C4-2B (cell line): ENCODE measurements at regions not wholly inside any gene's neighbourhood (a gene's known extent, or its start where the extent isn't known, plus 50 kb on each side); places are given as distances from the start of the nearest gene placed in this dataset.

ENCODE experiments used
- H3K27ac ChIP-seq: fragments of 450-650 bp; 2 replicates; pipeline ENCODE4 v1.5.1; 2017
- ZFX ChIP-seq: fragments of 450-650 bp; IDR thresholded peaks from 2 replicates; pipeline ENCODE4 v1.6.1; 2017
- TF ChIP-seq, protein P1 (sequence below): fragments of 450-650 bp; conservative IDR thresholded peaks from 2 replicates; pipeline ENCODE4 v1.5.1; 2017; ENCODE audit warnings: mild to moderate bottlenecking

- TF ChIP-seq ZFX = no peak
- TF ChIP-seq, protein P1, sequence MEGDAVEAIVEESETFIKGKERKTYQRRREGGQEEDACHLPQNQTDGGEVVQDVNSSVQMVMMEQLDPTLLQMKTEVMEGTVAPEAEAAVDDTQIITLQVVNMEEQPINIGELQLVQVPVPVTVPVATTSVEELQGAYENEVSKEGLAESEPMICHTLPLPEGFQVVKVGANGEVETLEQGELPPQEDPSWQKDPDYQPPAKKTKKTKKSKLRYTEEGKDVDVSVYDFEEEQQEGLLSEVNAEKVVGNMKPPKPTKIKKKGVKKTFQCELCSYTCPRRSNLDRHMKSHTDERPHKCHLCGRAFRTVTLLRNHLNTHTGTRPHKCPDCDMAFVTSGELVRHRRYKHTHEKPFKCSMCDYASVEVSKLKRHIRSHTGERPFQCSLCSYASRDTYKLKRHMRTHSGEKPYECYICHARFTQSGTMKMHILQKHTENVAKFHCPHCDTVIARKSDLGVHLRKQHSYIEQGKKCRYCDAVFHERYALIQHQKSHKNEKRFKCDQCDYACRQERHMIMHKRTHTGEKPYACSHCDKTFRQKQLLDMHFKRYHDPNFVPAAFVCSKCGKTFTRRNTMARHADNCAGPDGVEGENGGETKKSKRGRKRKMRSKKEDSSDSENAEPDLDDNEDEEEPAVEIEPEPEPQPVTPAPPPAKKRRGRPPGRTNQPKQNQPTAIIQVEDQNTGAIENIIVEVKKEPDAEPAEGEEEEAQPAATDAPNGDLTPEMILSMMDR = no peak
- H3K27ac ChIP-seq = no peak overlapping the region
Observed at GRCh38 chr3:115332998-115333397, 185.9 kb upstream of the ZBTB20 start.

GRCh38 chr3:115336836-115337235, 189.7 kb upstream of the ZBTB20 start:
- TF ChIP-seq ZFX = no peak
- TF ChIP-seq, protein P1 = no peak
- H3K27ac ChIP-seq = no peak overlapping the region

DNA sequence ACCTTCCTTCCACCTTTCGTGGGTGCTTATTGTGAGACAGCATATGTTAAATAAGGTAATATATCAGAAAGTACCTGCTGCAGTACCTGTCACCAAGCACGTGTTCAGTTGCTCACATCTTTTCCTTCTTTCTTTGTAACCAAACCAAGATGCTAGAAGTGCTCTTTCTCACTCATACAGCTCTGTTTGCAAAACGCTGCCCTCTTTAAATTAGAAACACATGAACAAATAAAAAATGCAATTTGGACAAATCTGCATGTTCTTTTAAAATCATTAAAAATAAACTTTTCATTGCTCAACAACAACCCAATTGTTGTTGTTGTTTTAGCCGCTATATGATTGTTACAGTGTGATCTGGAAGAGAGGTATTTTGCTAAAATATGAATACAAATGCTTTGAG, 193.5 kb upstream of the ZBTB20 start:
- H3K27ac ChIP-seq = no peak overlapping the region
- TF ChIP-seq, protein P1 = no peak
- TF ChIP-seq ZFX = no peak

- no peak overlapping the region for H3K27ac ChIP-seq
Observed at GRCh38 chr3:115341208-115341607, 194.1 kb upstream of the ZBTB20 start.

GRCh38 chr3:115347737-115348136, 200.6 kb upstream of the ZBTB20 start:
- H3K27ac ChIP-seq = no peak overlapping the region
- TF ChIP-seq, protein P1 = no peak
- no peak for TF ChIP-seq ZFX

More at GRCh38 chr3:115341208-115341607, 194.1 kb upstream of the ZBTB20 start:
- TF ChIP-seq, protein P1 = no peak
- TF ChIP-seq ZFX = no peak

GRCh38 chr3:115348412-115348811, 201.3 kb upstream of the ZBTB20 start:
- no peak overlapping the region for H3K27ac ChIP-seq
- no peak for TF ChIP-seq ZFX
- TF ChIP-seq, protein P1 = no peak

GRCh38 chr3:115348951-115349745, 202.1 kb upstream of the ZBTB20 start:
- no peak overlapping the region for H3K27ac ChIP-seq
- TF ChIP-seq, protein P1 = no peak
- no peak for TF ChIP-seq ZFX
